ENCODE measurements at regions not wholly inside any gene's neighbourhood (a gene's known extent, or its start where the extent isn't known, plus 50 kb on each side); places are given as distances from the start of the nearest gene placed in this dataset.

- 66% methylated on average over 2 of the region's 2 CpGs for WGBS
- Histone ChIP-seq H3K36me3 (ENCODE audit: control insufficient read depth in 4 of 4, insufficient read depth in 3 of 4, low read depth in 1 of 4, low read length in 3 of 4) (no peaks in the 10 kb centered on the region), H3K4me1 (ENCODE audit: control insufficient read depth in 4 of 4, insufficient read depth in 4 of 4, low read length in 3 of 4) (peaks cover 0 to 8% (median 0%) of the 10 kb centered on the region in 4 donors), H3K27me3 (ENCODE audit: control insufficient read depth in 4 of 4, insufficient read depth in 4 of 4, low read length in 3 of 4) (no peaks in the 10 kb centered on the region), H3K9ac (ENCODE audit: low read depth in 1 of 2, low read length in 2 of 2) (no peak overlapping the region), H3K9me3 (ENCODE audit: control insufficient read depth in 4 of 4, low read length in 3 of 4) (no peaks in the 10 kb centered on the region), H3K4me3 (ENCODE audit: low read depth in 1 of 3, low read length in 3 of 3) (no peak overlapping the region), H3K27ac (ENCODE audit: low read depth in 1 of 2, low read length in 2 of 2) (no peak overlapping the region)
- DNase-seq (ENCODE audit: low spot score), result no peak
- TF ChIP-seq JUND (IDR thresholded peaks at IDR 0.05) (no peak), GABPA (IDR thresholded peaks at IDR 0.05 in 1 of 2, conservative IDR thresholded peaks at IDR 0.05 in 1 of 2) (no peak), FOXA1 (IDR thresholded peaks at IDR 0.05) (no peak), CTCF (IDR thresholded peaks at IDR 0.05; ENCODE audit: low read depth, low read length, missing input control) (no peak), RXRA (IDR thresholded peaks at IDR 0.05) (no peak), ZBTB33 (IDR thresholded peaks at IDR 0.05) (no peak), FOXA2 (IDR thresholded peaks at IDR 0.05) (no peak), NR2F2 (IDR thresholded peaks at IDR 0.05) (no peak), EGR1 (IDR thresholded peaks at IDR 0.05; ENCODE audit: low read depth in 2 of 2) (no peak), YY1 (IDR thresholded peaks at IDR 0.05) (no peak), RAD21 (IDR thresholded peaks at IDR 0.05) (no peak)
- TF ChIP-seq, protein P1, sequence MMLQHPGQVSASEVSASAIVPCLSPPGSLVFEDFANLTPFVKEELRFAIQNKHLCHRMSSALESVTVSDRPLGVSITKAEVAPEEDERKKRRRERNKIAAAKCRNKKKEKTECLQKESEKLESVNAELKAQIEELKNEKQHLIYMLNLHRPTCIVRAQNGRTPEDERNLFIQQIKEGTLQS (IDR thresholded peaks at IDR 0.05), result no peak
Measured at GRCh38 chr5:68011259-68011760, 204.2 kb upstream of the PIK3R1 start.

DNA sequence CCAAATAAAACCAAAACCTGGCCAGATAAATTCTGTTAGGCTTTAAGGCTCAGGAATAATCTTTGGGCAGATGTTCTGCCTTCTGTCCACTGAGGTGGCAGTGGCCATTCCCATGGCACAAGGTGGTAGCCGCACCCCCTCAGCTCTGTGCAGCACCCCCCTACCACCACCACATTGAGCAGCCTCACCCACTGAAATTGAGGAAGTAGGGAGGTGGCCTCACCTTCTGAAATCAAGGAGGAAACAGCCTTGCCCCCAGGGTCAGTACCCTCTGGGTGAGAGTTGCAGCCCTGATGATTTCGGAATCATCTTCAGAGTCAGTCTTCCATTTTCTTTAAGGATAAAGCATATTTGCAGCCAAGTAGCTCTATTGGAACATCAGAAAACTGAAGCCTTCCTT, 204.8 kb upstream of the PIK3R1 start:
- WGBS, result 92% methylated on average over 2 of the region's 2 CpGs
- no peaks in the 10 kb centered on the region for H3K36me3 ChIP-seq (ENCODE audit: control insufficient read depth in 4 of 4, insufficient read depth in 3 of 4, low read depth in 1 of 4, low read length in 3 of 4)
- H3K4me3 ChIP-seq (ENCODE audit: low read depth in 1 of 3, low read length in 3 of 3), result no peak overlapping the region
- H3K27me3 ChIP-seq (ENCODE audit: control insufficient read depth in 4 of 4, insufficient read depth in 4 of 4, low read length in 3 of 4), result no peaks in the 10 kb centered on the region
- H3K9ac ChIP-seq (ENCODE audit: low read depth in 1 of 2, low read length in 2 of 2), result no peak overlapping the region
- no peak overlapping the region for H3K27ac ChIP-seq (ENCODE audit: low read depth in 1 of 2, low read length in 2 of 2)
- H3K4me1 ChIP-seq (ENCODE audit: control insufficient read depth in 4 of 4, insufficient read depth in 4 of 4, low read length in 3 of 4), result peaks cover 0 to 8% (median 0%) of the 10 kb centered on the region in 4 donors
- DNase-seq (ENCODE audit: low spot score), result no peak
- TF ChIP-seq SP1 (IDR thresholded peaks at IDR 0.05), result no peak
- TF ChIP-seq, protein P1 (IDR thresholded peaks at IDR 0.05), result no peak
- TF ChIP-seq GABPA (IDR thresholded peaks at IDR 0.05 in 1 of 2, conservative IDR thresholded peaks at IDR 0.05 in 1 of 2), result no peak
- no peak for TF ChIP-seq CTCF (IDR thresholded peaks at IDR 0.05; ENCODE audit: low read depth, low read length, missing input control)
- no peak for TF ChIP-seq JUND (IDR thresholded peaks at IDR 0.05)
- TF ChIP-seq FOXA1 (IDR thresholded peaks at IDR 0.05), result no peak
- no peak for TF ChIP-seq YY1 (IDR thresholded peaks at IDR 0.05)
- TF ChIP-seq FOXA2 (IDR thresholded peaks at IDR 0.05), result no peak
- TF ChIP-seq EGR1 (IDR thresholded peaks at IDR 0.05; ENCODE audit: low read depth in 2 of 2), result no peak
- TF ChIP-seq RXRA (IDR thresholded peaks at IDR 0.05), result no peak
- TF ChIP-seq HNF4G (IDR thresholded peaks at IDR 0.05), result no peak
- TF ChIP-seq TAF1 (conservative IDR thresholded peaks at IDR 0.05), result no peak
- TF ChIP-seq, protein P2, sequence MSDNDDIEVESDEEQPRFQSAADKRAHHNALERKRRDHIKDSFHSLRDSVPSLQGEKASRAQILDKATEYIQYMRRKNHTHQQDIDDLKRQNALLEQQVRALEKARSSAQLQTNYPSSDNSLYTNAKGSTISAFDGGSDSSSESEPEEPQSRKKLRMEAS (IDR thresholded peaks at IDR 0.05), result no peak
- TF ChIP-seq REST (IDR thresholded peaks at IDR 0.05), result no peak
- H3K9me3 ChIP-seq (ENCODE audit: control insufficient read depth in 4 of 4, low read length in 3 of 4), result no peaks in the 10 kb centered on the region

Data from liver (tissue), 8 donors.